H1 (cell line): ENCODE measurements at regions not wholly inside any gene's neighbourhood (a gene's known extent, or its start where the extent isn't known, plus 50 kb on each side); places are given as distances from the start of the nearest gene placed in this dataset.

ENCODE experiments used
- CTCF ChIA-PET: fragments of 300-600 bp; sonication (Branson Sonifier 250); formaldehyde crosslinking; loops from one replicate; lab custom pipeline; 2021; ENCODE audit not compliant: partially characterized antibody; lab: Charles Lee
- POLR2A ChIA-PET: fragments of 300-600 bp; sonication (Branson Sonifier 250); formaldehyde crosslinking; loops from one replicate; lab custom pipeline; 2021; ENCODE audit warnings: inconsistent platforms; ENCODE audit not compliant: partially characterized antibody; lab: Charles Lee
- DNase-seq, 2 experiments: peaks; one replicate each; pipeline versions ENCODE4 v3.0.0 to v3.0.0-alpha.2; 2010 to 2022; ENCODE audit warnings: low spot score in 2 of 2, low read depth in 1 of 2, mixed read lengths in 1 of 2
- FAIRE-seq: peaks from 2 replicates; lab custom pipeline; 2011; peaks lifted over from hg19 to GRCh38; lab: Jason Lieb, UNC
- H2AFZ ChIP-seq: 2 replicates; pipeline ENCODE4 v1.8.1; 2012; ENCODE audit warnings: low read length, inconsistent platforms
- H2AK5ac ChIP-seq: 2 replicates; pipeline ENCODE4 v1.6.1; 2013; ENCODE audit warnings: low read depth, low read length
- H2BK120ac ChIP-seq: replicated peaks from 2 replicates; pipeline ENCODE3; 2013; ENCODE audit warnings: low read depth, low read length, inconsistent platforms
- H2BK12ac ChIP-seq: 2 replicates; pipeline ENCODE4 v1.6.1; 2013; ENCODE audit warnings: low read depth, low read length
- H2BK15ac ChIP-seq: 2 replicates; pipeline ENCODE4 v1.6.1; 2013; ENCODE audit warnings: low read length
- H2BK20ac ChIP-seq: 2 replicates; pipeline ENCODE4 v1.6.1; 2013; ENCODE audit warnings: low read length
- H2BK5ac ChIP-seq: 2 replicates; pipeline ENCODE4 v1.6.1; 2013; ENCODE audit warnings: low read depth, low read length
- H3K14ac ChIP-seq: 2 replicates; pipeline ENCODE4 v1.6.1; 2013; ENCODE audit warnings: inconsistent platforms; ENCODE audit not compliant: insufficient read length
- H3K18ac ChIP-seq: 2 replicates; pipeline ENCODE4 v1.6.1; 2013; ENCODE audit warnings: low read length; ENCODE audit errors: extremely low read depth
- H3K23ac ChIP-seq: 2 replicates; pipeline ENCODE4 v1.6.1; 2013; ENCODE audit warnings: inconsistent platforms; ENCODE audit not compliant: insufficient read length
- H3K23me2 ChIP-seq: 2 replicates; pipeline ENCODE4 v1.6.1; 2013; ENCODE audit warnings: low read depth, low read length
- H3K27ac ChIP-seq: 2 replicates; pipeline ENCODE4 v1.6.1; 2011; ENCODE audit warnings: low read depth, low read length, inconsistent platforms
- H3K27me3 ChIP-seq, 4 experiments: replicated peaks in 1 of 4; 1 replicate in 1 of 4; 2 replicates in 3 of 4; pipeline versions ENCODE4 v1.6.1 to v1.8.1; 2011 to 2013; ENCODE audit warnings: low read length in 3 of 4, mild to moderate bottlenecking in 3 of 4, inconsistent platforms in 2 of 4, mixed read lengths in 2 of 4, moderate library complexity in 1 of 4; ENCODE audit not compliant: control insufficient read depth in 3 of 4, insufficient read depth in 3 of 4; ENCODE audit errors: extremely low read depth in 1 of 4
- H3K36me3 ChIP-seq, 4 experiments: 2 replicates each; pipeline versions ENCODE4 v1.6.1 to v1.8.1; 2011 to 2013; ENCODE audit warnings: mild to moderate bottlenecking in 4 of 4, low read length in 3 of 4, moderate library complexity in 2 of 4, control low read depth in 1 of 4, inconsistent platforms in 1 of 4; ENCODE audit not compliant: insufficient read depth in 4 of 4, control insufficient read depth in 2 of 4
- H3K4ac ChIP-seq: replicated peaks from 2 replicates; pipeline ENCODE3; 2013; ENCODE audit warnings: low read length, low read depth, mixed read lengths, inconsistent platforms; ENCODE audit not compliant: insufficient read length
- H3K4me1 ChIP-seq, 4 experiments: replicated peaks in 1 of 4; 1 replicate in 1 of 4; 2 replicates in 3 of 4; pipeline versions ENCODE4 v1.6.1 to v1.8.1; 2011 to 2013; ENCODE audit warnings: low read length in 3 of 4, inconsistent platforms in 2 of 4, mixed read lengths in 1 of 4; ENCODE audit not compliant: insufficient read depth in 4 of 4, control insufficient read depth in 3 of 4
- H3K4me2 ChIP-seq, 2 experiments: 2 replicates each; pipeline versions ENCODE4 v1.6.1 to v1.8.1; 2011 to 2013; ENCODE audit warnings: low read depth in 2 of 2, low read length in 2 of 2, control low read depth in 1 of 2, inconsistent platforms in 1 of 2, mild to moderate bottlenecking in 1 of 2; ENCODE audit not compliant: insufficient read depth in 1 of 2
- H3K4me3 ChIP-seq, 4 experiments: fragments of 200-600, 300-600 bp in 1 of 4; sonication (generic), shearing (Covaris generic), sonication (Bioruptor Twin) in 1 of 4; 2 replicates each; pipeline versions ENCODE4 v1.5.1 to v1.8.1; 2011 to 2016; ENCODE audit warnings: low read length in 4 of 4, low read depth in 3 of 4, control low read depth in 2 of 4, inconsistent platforms in 2 of 4, mild to moderate bottlenecking in 2 of 4, mixed read lengths in 1 of 4, moderate library complexity in 1 of 4; ENCODE audit not compliant: insufficient read depth in 2 of 4; ENCODE audit errors: extremely low read depth in 1 of 4
- H3K56ac ChIP-seq: replicated peaks from 2 replicates; pipeline ENCODE3; 2013; ENCODE audit warnings: low read depth, mild to moderate bottlenecking, mixed read lengths, low read length, inconsistent platforms; ENCODE audit not compliant: insufficient read length
- H3K79me1 ChIP-seq: 2 replicates; pipeline ENCODE4 v1.6.1; 2013; ENCODE audit warnings: low read depth, low read length, control low read depth
- H3K79me2 ChIP-seq, 2 experiments: 2 replicates each; pipeline versions ENCODE4 v1.6.1 to v1.8.1; 2012 to 2013; ENCODE audit warnings: low read length in 2 of 2, mild to moderate bottlenecking in 2 of 2, inconsistent platforms in 1 of 2; ENCODE audit not compliant: insufficient read depth in 2 of 2, control insufficient read depth in 1 of 2
- H3K9ac ChIP-seq, 4 experiments: replicated peaks in 1 of 4; 1 replicate in 1 of 4; 2 replicates in 3 of 4; pipeline versions ENCODE4 v1.6.1 to v1.8.1; 2011 to 2013; ENCODE audit warnings: low read depth in 3 of 4, low read length in 3 of 4, control low read depth in 2 of 4, mild to moderate bottlenecking in 2 of 4, moderate library complexity in 2 of 4, inconsistent platforms in 1 of 4; ENCODE audit errors: extremely low read depth in 1 of 4
- H3K9me3 ChIP-seq, 2 experiments: 2 replicates each; pipeline versions ENCODE4 v1.6.1 to v1.8.1; 2012 to 2013; ENCODE audit warnings: mild to moderate bottlenecking in 2 of 2, moderate library complexity in 2 of 2, control low read depth in 1 of 2, inconsistent platforms in 1 of 2, low read depth in 1 of 2, low read length in 1 of 2, mixed read lengths in 1 of 2; ENCODE audit not compliant: insufficient read depth in 2 of 2
- H4K20me1 ChIP-seq, 2 experiments: replicated peaks in 1 of 2; 2 replicates each; pipeline versions ENCODE3 to v1.8.1; 2011 to 2013; ENCODE audit warnings: inconsistent platforms in 2 of 2, low read length in 2 of 2, mild to moderate bottlenecking in 1 of 2; ENCODE audit not compliant: insufficient read depth in 2 of 2, control insufficient read depth in 1 of 2
- H4K5ac ChIP-seq: 2 replicates; pipeline ENCODE4 v1.6.1; 2013; ENCODE audit warnings: low read length, low read depth, mixed read lengths, inconsistent platforms; ENCODE audit not compliant: insufficient read length
- H4K8ac ChIP-seq: 2 replicates; pipeline ENCODE4 v1.8.0; 2013; ENCODE audit warnings: mild to moderate bottlenecking, moderate library complexity, low read length, inconsistent platforms; ENCODE audit not compliant: insufficient read depth; ENCODE audit errors: extremely low read depth
- H4K91ac ChIP-seq: replicated peaks from 2 replicates; pipeline ENCODE3; 2013; ENCODE audit warnings: low read length, mixed read lengths, inconsistent platforms; ENCODE audit not compliant: insufficient read length
- ATF3 ChIP-seq: IDR thresholded peaks from 2 replicates; pipeline ENCODE4 v1.6.1; 2011; ENCODE audit warnings: low read depth, mild to moderate bottlenecking, low read length; ENCODE audit not compliant: insufficient read depth
- SUZ12 ChIP-seq: fragments of 200-600 bp; sonication (generic); IDR thresholded peaks from 2 replicates; pipeline ENCODE4 v1.6.1; 2012; ENCODE audit warnings: mild to moderate bottlenecking, inconsistent platforms, low read length, moderate library complexity, mixed read lengths
- WGBS, 2 experiments: shearing (Covaris generic) in 1 of 2; methylation state at CpG; one replicate each; pipeline versions ENCODE4 v1.1.6 to v1.1.7; 2013 to 2015; ENCODE audit warnings: low lambda C conversion rate in 2 of 2, mixed read lengths in 2 of 2, inconsistent platforms in 1 of 2, low coverage in 1 of 2, missing lambda C conversion rate in 1 of 2; ENCODE audit not compliant: insufficient replicate concordance in 2 of 2, insufficient coverage in 1 of 2, insufficient read length in 1 of 2; ENCODE audit errors: extremely low coverage in 1 of 2, missing lambda C conversion rate in 1 of 2; 5-methylcytosine and 5-hydroxymethylcytosine counted together

- no peak overlapping the region for H3K56ac ChIP-seq
- H2BK15ac ChIP-seq = no peak overlapping the region
- H3K79me1 ChIP-seq = no peaks in the 10 kb centered on the region
- no peak overlapping the region for H3K18ac ChIP-seq
- no peaks in the 10 kb centered on the region for H3K23me2 ChIP-seq
- no peak overlapping the region for H2BK20ac ChIP-seq
- no peak overlapping the region for H3K4ac ChIP-seq
- H3K4me1 ChIP-seq = peaks cover 0 to 3% (median 1%) of the 10 kb centered on the region in 4 experiments; a peak in 2 of 7 replicates
- peaks cover 0 to 3% of the 10 kb centered on the region in 2 experiments for H4K20me1 ChIP-seq
- H3K79me2 ChIP-seq = no peaks in the 10 kb centered on the region
- FAIRE-seq (no peak), DNase-seq (no peak)
- ChIA-PET CTCF (interaction anchor here (1.2 to 1.3 kb wide), 2 partner anchors 12 to 94 kb away, joined by 3 to 4 read pairs; no protein-coding TSS in a partner anchor), POLR2A (no interaction called here)
- no peak overlapping the region for H3K4me3 ChIP-seq
- no peak overlapping the region for H2AFZ ChIP-seq
- WGBS, 2 experiments = 90% methylated on average over 21 of the region's 23 CpGs; no CpG with 5 or more reads in 1 of the 2 experiments
- no peak overlapping the region for H3K4me2 ChIP-seq
- no peak overlapping the region for H3K27ac ChIP-seq
- no peak overlapping the region for H4K91ac ChIP-seq
- no peak overlapping the region for H3K9ac ChIP-seq
- H3K9me3 ChIP-seq = no peaks in the 10 kb centered on the region
- H2BK12ac ChIP-seq = no peak overlapping the region
- H2AK5ac ChIP-seq = no peak overlapping the region
- no peak overlapping the region; the same call in 1 of the 2 replicates for H4K8ac ChIP-seq
- H2BK5ac ChIP-seq = no peak overlapping the region; the same call in 1 of the 2 replicates
- H2BK120ac ChIP-seq = no peak overlapping the region
- H3K36me3 ChIP-seq = no peaks in the 10 kb centered on the region
- no peak overlapping the region for H3K14ac ChIP-seq
- no peak overlapping the region for H4K5ac ChIP-seq
- no peak overlapping the region for H3K23ac ChIP-seq
- H3K27me3 ChIP-seq = no peaks in the 10 kb centered on the region
- no peak for TF ChIP-seq SUZ12
- no peak for TF ChIP-seq ATF3
Measured at GRCh38 chr10:132117146-132117545, 51.4 kb downstream of the JAKMIP3 start.
